ENCODE measurements at regions not wholly inside any gene's neighbourhood (a gene's known extent, or its start where the extent isn't known, plus 50 kb on each side); places are given as distances from the start of the nearest gene placed in this dataset.

DNA sequence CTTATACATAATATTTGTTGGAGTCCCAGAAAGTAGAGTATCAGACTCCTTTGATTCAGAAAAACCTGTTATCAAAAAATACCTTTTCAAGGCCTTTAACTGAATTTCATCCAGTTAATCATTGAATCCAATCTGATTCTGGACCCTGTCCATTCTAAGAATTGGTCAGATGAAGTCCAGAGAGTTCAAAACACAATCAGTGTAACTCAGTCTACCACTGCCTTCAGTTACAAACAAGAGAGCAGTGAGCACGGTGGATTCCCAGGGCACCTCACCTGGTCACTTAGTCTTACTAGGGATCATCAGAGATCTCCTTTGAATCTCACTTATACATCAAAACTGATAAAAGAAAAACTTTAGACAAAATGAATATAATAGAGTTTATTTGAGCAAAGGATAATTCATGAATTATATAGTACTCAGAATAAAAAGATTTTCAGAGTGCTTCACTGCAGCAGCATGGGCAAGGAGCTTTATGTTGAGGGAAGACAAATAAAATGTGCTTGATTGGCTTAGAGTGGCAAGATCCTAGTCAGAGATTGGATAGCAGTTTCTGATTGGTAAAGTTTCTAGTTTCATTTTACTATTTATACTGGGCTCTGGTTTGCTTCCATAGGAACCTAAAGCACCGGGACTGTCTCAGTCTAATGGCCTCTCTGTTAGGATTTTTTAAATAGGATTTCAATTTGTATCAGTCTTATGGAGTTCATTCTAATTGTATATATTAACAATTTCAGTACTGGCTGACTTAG lies 474.9 kb upstream of the GOLIM4 start:
- TF ChIP-seq IRF2 (CRISPR knock-in tag; IDR thresholded peaks at IDR 0.05; ENCODE audit: borderline replicate concordance, low read depth) = no peak
- TF ChIP-seq, protein P1, sequence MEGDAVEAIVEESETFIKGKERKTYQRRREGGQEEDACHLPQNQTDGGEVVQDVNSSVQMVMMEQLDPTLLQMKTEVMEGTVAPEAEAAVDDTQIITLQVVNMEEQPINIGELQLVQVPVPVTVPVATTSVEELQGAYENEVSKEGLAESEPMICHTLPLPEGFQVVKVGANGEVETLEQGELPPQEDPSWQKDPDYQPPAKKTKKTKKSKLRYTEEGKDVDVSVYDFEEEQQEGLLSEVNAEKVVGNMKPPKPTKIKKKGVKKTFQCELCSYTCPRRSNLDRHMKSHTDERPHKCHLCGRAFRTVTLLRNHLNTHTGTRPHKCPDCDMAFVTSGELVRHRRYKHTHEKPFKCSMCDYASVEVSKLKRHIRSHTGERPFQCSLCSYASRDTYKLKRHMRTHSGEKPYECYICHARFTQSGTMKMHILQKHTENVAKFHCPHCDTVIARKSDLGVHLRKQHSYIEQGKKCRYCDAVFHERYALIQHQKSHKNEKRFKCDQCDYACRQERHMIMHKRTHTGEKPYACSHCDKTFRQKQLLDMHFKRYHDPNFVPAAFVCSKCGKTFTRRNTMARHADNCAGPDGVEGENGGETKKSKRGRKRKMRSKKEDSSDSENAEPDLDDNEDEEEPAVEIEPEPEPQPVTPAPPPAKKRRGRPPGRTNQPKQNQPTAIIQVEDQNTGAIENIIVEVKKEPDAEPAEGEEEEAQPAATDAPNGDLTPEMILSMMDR (IDR thresholded peaks at IDR 0.05) = no peak
- TF ChIP-seq, protein P2, sequence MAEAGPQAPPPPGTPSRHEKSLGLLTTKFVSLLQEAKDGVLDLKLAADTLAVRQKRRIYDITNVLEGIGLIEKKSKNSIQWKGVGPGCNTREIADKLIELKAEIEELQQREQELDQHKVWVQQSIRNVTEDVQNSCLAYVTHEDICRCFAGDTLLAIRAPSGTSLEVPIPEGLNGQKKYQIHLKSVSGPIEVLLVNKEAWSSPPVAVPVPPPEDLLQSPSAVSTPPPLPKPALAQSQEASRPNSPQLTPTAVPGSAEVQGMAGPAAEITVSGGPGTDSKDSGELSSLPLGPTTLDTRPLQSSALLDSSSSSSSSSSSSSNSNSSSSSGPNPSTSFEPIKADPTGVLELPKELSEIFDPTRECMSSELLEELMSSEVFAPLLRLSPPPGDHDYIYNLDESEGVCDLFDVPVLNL (CRISPR knock-in tag; IDR thresholded peaks at IDR 0.05; ENCODE audit: borderline replicate concordance, low read depth) = no peak
- TF ChIP-seq, protein P3, sequence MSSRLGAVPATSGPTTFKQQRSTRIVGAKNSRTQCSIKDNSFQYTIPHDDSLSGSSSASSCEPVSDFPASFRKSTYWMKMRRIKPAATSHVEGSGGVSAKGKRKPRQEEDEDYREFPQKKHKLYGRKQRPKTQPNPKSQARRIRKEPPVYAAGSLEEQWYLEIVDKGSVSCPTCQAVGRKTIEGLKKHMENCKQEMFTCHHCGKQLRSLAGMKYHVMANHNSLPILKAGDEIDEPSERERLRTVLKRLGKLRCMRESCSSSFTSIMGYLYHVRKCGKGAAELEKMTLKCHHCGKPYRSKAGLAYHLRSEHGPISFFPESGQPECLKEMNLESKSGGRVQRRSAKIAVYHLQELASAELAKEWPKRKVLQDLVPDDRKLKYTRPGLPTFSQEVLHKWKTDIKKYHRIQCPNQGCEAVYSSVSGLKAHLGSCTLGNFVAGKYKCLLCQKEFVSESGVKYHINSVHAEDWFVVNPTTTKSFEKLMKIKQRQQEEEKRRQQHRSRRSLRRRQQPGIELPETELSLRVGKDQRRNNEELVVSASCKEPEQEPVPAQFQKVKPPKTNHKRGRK (CRISPR knock-in tag; IDR thresholded peaks at IDR 0.05; ENCODE audit: borderline replicate concordance) = no peak
- TF ChIP-seq SP1 (CRISPR knock-in tag; conservative IDR thresholded peaks at IDR 0.05) = no peak
- TF ChIP-seq TCF7 (CRISPR knock-in tag; IDR thresholded peaks at IDR 0.05; ENCODE audit: low read depth) = no peak
- TF ChIP-seq, protein P4, sequence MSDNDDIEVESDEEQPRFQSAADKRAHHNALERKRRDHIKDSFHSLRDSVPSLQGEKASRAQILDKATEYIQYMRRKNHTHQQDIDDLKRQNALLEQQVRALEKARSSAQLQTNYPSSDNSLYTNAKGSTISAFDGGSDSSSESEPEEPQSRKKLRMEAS (CRISPR knock-in tag; IDR thresholded peaks at IDR 0.05) = no peak
- no peak for TF ChIP-seq ZNF121 (CRISPR knock-in tag; IDR thresholded peaks at IDR 0.05)
- no peak for TF ChIP-seq ZNF423 (CRISPR knock-in tag; IDR thresholded peaks at IDR 0.05)
- TF ChIP-seq, protein P5, sequence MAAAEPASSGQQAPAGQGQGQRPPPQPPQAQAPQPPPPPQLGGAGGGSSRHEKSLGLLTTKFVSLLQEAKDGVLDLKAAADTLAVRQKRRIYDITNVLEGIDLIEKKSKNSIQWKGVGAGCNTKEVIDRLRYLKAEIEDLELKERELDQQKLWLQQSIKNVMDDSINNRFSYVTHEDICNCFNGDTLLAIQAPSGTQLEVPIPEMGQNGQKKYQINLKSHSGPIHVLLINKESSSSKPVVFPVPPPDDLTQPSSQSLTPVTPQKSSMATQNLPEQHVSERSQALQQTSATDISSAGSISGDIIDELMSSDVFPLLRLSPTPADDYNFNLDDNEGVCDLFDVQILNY (CRISPR knock-in tag; IDR thresholded peaks at IDR 0.05) = no peak
- TF ChIP-seq CREB1 (CRISPR knock-in tag; IDR thresholded peaks at IDR 0.05) = no peak
- no peak for TF ChIP-seq ATF1 (CRISPR knock-in tag; IDR thresholded peaks at IDR 0.05)
- TF ChIP-seq ZNF263 (CRISPR knock-in tag; IDR thresholded peaks at IDR 0.05; ENCODE audit: low read depth) = no peak
